ENCODE measurements at regions not wholly inside any gene's neighbourhood (a gene's known extent, or its start where the extent isn't known, plus 50 kb on each side); places are given as distances from the start of the nearest gene placed in this dataset.

- Mint-ChIP-seq H3K36me3 (no peaks in the 10 kb centered on the region), H3K4me3 (no peak overlapping the region), H3K4me1 (no peaks in the 10 kb centered on the region), H3K27me3 (ENCODE audit: low read depth) (no peaks in the 10 kb centered on the region; the same call in 1 of the 2 replicates), H3K9me3 (no peaks in the 10 kb centered on the region), H3K27ac (no peak overlapping the region)
- ATAC-seq: no peak
- ChIA-PET CTCF (no interaction called here), POLR2A (no interaction called here)
- TF ChIP-seq ARID4B (CRISPR knock-in tag; IDR thresholded peaks at IDR 0.05; ENCODE audit: borderline replicate concordance): no peak
- TF ChIP-seq GRHL2 (CRISPR knock-in tag; IDR thresholded peaks at IDR 0.05; ENCODE audit: insufficient replicate concordance, severe bottlenecking): no peak
- TF ChIP-seq SMAD4 (CRISPR knock-in tag; IDR thresholded peaks at IDR 0.05): no peak
- TF ChIP-seq ZNF121 (CRISPR knock-in tag; IDR thresholded peaks at IDR 0.05): no peak
- TF ChIP-seq ZNF671 (CRISPR knock-in tag; IDR thresholded peaks at IDR 0.05): no peak
- TF ChIP-seq, protein P1, sequence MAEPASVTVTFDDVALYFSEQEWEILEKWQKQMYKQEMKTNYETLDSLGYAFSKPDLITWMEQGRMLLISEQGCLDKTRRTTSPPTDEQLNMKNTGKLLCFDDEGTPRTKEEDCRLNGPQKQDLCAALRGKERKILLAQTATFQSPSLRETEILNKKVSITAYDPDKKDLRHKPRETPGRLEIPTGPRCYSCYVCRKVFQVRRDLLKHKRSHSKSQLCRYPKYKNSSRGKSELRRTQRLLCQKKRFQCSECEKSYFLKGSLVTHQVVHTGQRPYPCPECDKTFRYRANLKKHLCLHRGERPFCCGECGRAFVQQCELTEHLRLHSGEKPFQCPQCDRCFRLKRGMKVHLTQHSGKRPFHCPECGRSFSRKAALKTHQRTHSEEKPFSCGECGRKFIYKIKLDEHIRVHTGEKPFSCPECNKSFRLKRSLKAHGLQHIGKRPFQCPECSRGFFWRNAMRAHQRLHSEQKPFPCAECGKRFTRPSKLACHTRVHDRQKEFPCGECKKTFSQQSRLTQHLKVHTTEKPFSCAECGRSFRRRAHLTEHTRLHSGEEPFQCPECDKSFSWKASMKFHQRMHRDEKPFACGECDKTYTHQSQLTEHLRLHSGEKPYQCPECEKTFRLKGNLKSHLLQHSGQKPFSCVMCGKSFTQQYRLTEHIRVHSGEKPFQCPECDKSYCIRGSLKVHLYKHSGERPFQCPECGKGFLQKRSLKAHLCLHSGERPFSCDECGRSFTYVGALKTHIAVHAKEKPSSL (CRISPR knock-in tag; conservative IDR thresholded peaks at IDR 0.05): no peak
- no peak for TF ChIP-seq ATF1 (CRISPR knock-in tag; IDR thresholded peaks at IDR 0.05)
- TF ChIP-seq SOX15 (CRISPR knock-in tag; IDR thresholded peaks at IDR 0.05): no peak
- no peak for TF ChIP-seq ZNF396 (CRISPR knock-in tag; IDR thresholded peaks at IDR 0.05; ENCODE audit: borderline replicate concordance)
- TF ChIP-seq, protein P2, sequence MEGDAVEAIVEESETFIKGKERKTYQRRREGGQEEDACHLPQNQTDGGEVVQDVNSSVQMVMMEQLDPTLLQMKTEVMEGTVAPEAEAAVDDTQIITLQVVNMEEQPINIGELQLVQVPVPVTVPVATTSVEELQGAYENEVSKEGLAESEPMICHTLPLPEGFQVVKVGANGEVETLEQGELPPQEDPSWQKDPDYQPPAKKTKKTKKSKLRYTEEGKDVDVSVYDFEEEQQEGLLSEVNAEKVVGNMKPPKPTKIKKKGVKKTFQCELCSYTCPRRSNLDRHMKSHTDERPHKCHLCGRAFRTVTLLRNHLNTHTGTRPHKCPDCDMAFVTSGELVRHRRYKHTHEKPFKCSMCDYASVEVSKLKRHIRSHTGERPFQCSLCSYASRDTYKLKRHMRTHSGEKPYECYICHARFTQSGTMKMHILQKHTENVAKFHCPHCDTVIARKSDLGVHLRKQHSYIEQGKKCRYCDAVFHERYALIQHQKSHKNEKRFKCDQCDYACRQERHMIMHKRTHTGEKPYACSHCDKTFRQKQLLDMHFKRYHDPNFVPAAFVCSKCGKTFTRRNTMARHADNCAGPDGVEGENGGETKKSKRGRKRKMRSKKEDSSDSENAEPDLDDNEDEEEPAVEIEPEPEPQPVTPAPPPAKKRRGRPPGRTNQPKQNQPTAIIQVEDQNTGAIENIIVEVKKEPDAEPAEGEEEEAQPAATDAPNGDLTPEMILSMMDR (IDR thresholded peaks at IDR 0.05): no peak
- TF ChIP-seq JAZF1 (CRISPR knock-in tag; IDR thresholded peaks at IDR 0.05): no peak
- no peak for DNase-seq (ENCODE audit: low spot score)
Measured at GRCh38 chr9:119458068-119458467, 88.8 kb upstream of the BRINP1 start.

- ChIA-PET CTCF (no interaction called here), POLR2A (no interaction called here)
- ATAC-seq (no peak), DNase-seq (ENCODE audit: low spot score) (no peak)
- Mint-ChIP-seq H3K4me1 (no peaks in the 10 kb centered on the region), H3K36me3 (0 out of 2 replicates have a peak, but pooled peaks cover 3% of the 10 kb centered on the region), H3K27ac (no peak overlapping the region), H3K4me3 (no peak overlapping the region), H3K9me3 (peaks cover 9% of the 10 kb centered on the region), H3K27me3 (ENCODE audit: low read depth) (no peaks in the 10 kb centered on the region; the same call in 1 of the 2 replicates)
- TF ChIP-seq TEAD1 (CRISPR knock-in tag; IDR thresholded peaks at IDR 0.05) (no peak), ZNF396 (CRISPR knock-in tag; IDR thresholded peaks at IDR 0.05; ENCODE audit: borderline replicate concordance) (no peak), STAT6 (CRISPR knock-in tag; conservative IDR thresholded peaks at IDR 0.05; ENCODE audit: low read depth) (no peak), NFYB (CRISPR knock-in tag; conservative IDR thresholded peaks at IDR 0.05; ENCODE audit: low read depth) (no peak), SOX15 (CRISPR knock-in tag; IDR thresholded peaks at IDR 0.05) (no peak), ZNF416 (CRISPR knock-in tag; IDR thresholded peaks at IDR 0.05) (no peak), MLX (CRISPR knock-in tag; IDR thresholded peaks at IDR 0.05) (no peak), GABPB1 (CRISPR knock-in tag; IDR thresholded peaks at IDR 0.05) (no peak), SMAD3 (CRISPR knock-in tag; IDR thresholded peaks at IDR 0.05; ENCODE audit: borderline replicate concordance) (no peak), NR3C1 (CRISPR knock-in tag; conservative IDR thresholded peaks at IDR 0.05; ENCODE audit: low read depth) (no peak), GTF2I (CRISPR knock-in tag; conservative IDR thresholded peaks at IDR 0.05) (no peak)
- TF ChIP-seq, protein P3, sequence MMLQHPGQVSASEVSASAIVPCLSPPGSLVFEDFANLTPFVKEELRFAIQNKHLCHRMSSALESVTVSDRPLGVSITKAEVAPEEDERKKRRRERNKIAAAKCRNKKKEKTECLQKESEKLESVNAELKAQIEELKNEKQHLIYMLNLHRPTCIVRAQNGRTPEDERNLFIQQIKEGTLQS (CRISPR knock-in tag; conservative IDR thresholded peaks at IDR 0.05): no peak
- TF ChIP-seq, protein P4, sequence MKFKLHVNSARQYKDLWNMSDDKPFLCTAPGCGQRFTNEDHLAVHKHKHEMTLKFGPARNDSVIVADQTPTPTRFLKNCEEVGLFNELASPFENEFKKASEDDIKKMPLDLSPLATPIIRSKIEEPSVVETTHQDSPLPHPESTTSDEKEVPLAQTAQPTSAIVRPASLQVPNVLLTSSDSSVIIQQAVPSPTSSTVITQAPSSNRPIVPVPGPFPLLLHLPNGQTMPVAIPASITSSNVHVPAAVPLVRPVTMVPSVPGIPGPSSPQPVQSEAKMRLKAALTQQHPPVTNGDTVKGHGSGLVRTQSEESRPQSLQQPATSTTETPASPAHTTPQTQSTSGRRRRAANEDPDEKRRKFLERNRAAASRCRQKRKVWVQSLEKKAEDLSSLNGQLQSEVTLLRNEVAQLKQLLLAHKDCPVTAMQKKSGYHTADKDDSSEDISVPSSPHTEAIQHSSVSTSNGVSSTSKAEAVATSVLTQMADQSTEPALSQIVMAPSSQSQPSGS (CRISPR knock-in tag; IDR thresholded peaks at IDR 0.05; ENCODE audit: borderline replicate concordance, low read depth): no peak
Measured at GRCh38 chr9:119453980-119454379, 84.7 kb upstream of the BRINP1 start.
